AG09319 (cell line): ENCODE measurements at regions not wholly inside any gene's neighbourhood (a gene's known extent, or its start where the extent isn't known, plus 50 kb on each side); places are given as distances from the start of the nearest gene placed in this dataset.
A peak's percentile ranks its signal among the peaks of the same experiment; 100 is the strongest.

Experiments used
- DNase-seq: peaks from one replicate; pipeline ENCODE4 v3.0.0-alpha.2; 2010; ENCODE audit warnings: low read depth; ENCODE audit errors: extremely low read depth
- CTCF ChIP-seq: IDR thresholded peaks from 2 replicates; pipeline ENCODE4 v1.5.1; 2011; ENCODE audit warnings: low read depth, mild to moderate bottlenecking, inconsistent platforms, low read length, moderate library complexity

- no peak for TF ChIP-seq CTCF
- no peak for DNase-seq
Measured at GRCh38 chr16:72270531-72270930, 98.6 kb upstream of the PMFBP1 start.

GRCh38 chr16:72266836-72267235, 94.9 kb upstream of the PMFBP1 start:
- TF ChIP-seq CTCF, result no peak
- DNase-seq, result no peak

GRCh38 chr16:72264771-72265170, 92.8 kb upstream of the PMFBP1 start:
- no peak for DNase-seq
- no peak for TF ChIP-seq CTCF

GRCh38 chr16:72262711-72263110, 90.8 kb upstream of the PMFBP1 start:
- DNase-seq, result no peak
- TF ChIP-seq CTCF, result no peak

- TF ChIP-seq CTCF, result no peak
- no peak for DNase-seq
Measured at GRCh38 chr16:72261127-72261526, 89.2 kb upstream of the PMFBP1 start.

GRCh38 chr16:72256398-72257066, 84.6 kb upstream of the PMFBP1 start:
- no peak for TF ChIP-seq CTCF
- peak; percentile 15 for DNase-seq

- DNase-seq, result no peak
- TF ChIP-seq CTCF, result no peak
Measured at GRCh38 chr16:72255786-72256185, 83.8 kb upstream of the PMFBP1 start.
